ENCODE measurements at regions not wholly inside any gene's neighbourhood (a gene's known extent, or its start where the extent isn't known, plus 50 kb on each side); places are given as distances from the start of the nearest gene placed in this dataset.
"Not testable (repeated sequence)": the region's sequence is repeated elsewhere in the genome, so short reads cannot be mapped to it uniquely, and the experiment has no call there.

DNA sequence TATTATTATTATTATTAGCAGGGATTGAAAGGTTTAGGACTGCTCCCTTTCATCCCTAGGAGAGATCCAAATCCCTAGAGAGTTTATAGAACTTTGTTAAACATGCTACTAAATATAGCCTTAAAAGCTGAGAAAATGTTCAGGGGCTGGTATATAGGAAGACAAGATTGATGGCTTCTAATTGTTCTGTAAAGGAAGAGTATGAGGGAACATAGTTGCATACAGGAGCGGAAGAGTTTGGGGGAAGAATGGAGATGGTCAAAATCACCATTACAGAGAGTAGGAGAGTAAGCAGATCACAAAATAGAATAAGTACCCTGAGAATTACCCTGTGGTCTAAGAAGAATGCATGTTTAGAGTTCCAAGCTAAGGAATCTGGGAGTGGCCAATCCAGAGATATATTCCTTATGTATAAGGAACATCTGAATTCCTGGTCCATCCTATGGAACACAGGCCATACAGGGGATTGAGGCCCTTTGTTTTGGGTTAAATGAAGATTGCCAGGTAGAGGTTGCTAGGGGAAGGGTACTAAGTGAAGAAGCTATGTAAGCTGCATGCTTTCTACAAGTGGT, 158.0 kb upstream of the APC start:
- Histone ChIP-seq H3K9me3 (no peaks in the 10 kb centered on the region), H3K27ac (no peak overlapping the region), H3K36me3 (no peaks in the 10 kb centered on the region), H3K4me3 (ENCODE audit: low read depth in 1 of 2, low read length in 1 of 2) (no peak overlapping the region), H3K27me3 (no peaks in the 10 kb centered on the region), H3K4me1 (ENCODE audit: control insufficient read depth in 1 of 2, insufficient read depth in 1 of 2, low read depth in 1 of 2, low read length in 1 of 2) (no peaks in the 10 kb centered on the region)
- TF ChIP-seq, protein P1, sequence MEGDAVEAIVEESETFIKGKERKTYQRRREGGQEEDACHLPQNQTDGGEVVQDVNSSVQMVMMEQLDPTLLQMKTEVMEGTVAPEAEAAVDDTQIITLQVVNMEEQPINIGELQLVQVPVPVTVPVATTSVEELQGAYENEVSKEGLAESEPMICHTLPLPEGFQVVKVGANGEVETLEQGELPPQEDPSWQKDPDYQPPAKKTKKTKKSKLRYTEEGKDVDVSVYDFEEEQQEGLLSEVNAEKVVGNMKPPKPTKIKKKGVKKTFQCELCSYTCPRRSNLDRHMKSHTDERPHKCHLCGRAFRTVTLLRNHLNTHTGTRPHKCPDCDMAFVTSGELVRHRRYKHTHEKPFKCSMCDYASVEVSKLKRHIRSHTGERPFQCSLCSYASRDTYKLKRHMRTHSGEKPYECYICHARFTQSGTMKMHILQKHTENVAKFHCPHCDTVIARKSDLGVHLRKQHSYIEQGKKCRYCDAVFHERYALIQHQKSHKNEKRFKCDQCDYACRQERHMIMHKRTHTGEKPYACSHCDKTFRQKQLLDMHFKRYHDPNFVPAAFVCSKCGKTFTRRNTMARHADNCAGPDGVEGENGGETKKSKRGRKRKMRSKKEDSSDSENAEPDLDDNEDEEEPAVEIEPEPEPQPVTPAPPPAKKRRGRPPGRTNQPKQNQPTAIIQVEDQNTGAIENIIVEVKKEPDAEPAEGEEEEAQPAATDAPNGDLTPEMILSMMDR (IDR thresholded peaks at IDR 0.05) = no peak

- H3K4me1 ChIP-seq (ENCODE audit: control insufficient read depth in 1 of 2, insufficient read depth in 1 of 2, low read depth in 1 of 2, low read length in 1 of 2) = no peaks in the 10 kb centered on the region
- no peaks in the 10 kb centered on the region for H3K9me3 ChIP-seq
- no peak overlapping the region for H3K4me3 ChIP-seq (ENCODE audit: low read depth in 1 of 2, low read length in 1 of 2)
- H3K27ac ChIP-seq = no peak overlapping the region
- TF ChIP-seq, protein P1 (IDR thresholded peaks at IDR 0.05) = no peak
- H3K36me3 ChIP-seq = no peaks in the 10 kb centered on the region
- H3K27me3 ChIP-seq = no peaks in the 10 kb centered on the region
Measured at GRCh38 chr5:112581811-112582320, 155.8 kb upstream of the APC start.

DNA sequence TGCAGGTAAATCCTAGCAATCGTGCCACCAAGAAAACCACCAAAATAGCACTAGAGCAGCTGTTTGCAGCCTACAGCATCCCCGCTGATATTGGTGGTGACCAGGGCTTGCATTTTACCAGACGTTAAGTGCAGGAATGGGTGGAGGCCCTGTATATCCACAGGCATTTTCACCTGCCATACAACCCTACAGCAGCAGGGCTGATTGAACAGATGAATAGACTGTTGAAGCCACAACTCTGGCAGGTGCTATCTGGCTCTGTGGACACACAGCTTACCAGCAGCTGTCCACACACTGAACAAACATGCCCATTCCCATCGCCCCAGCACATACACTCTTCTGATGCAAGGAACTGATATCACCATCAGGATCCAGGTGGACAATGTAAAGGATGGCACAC, 154.5 kb upstream of the APC start:
- Histone ChIP-seq H3K27me3 (no peaks in the 10 kb centered on the region), H3K27ac (no peak overlapping the region), H3K4me3 (ENCODE audit: low read depth in 1 of 2, low read length in 1 of 2) (no peak overlapping the region), H3K36me3 (no peaks in the 10 kb centered on the region), H3K9me3 (no peaks in the 10 kb centered on the region), H3K4me1 (ENCODE audit: control insufficient read depth in 1 of 2, insufficient read depth in 1 of 2, low read depth in 1 of 2, low read length in 1 of 2) (no peaks in the 10 kb centered on the region)
- TF ChIP-seq, protein P1 (IDR thresholded peaks at IDR 0.05) = no peak

DNA sequence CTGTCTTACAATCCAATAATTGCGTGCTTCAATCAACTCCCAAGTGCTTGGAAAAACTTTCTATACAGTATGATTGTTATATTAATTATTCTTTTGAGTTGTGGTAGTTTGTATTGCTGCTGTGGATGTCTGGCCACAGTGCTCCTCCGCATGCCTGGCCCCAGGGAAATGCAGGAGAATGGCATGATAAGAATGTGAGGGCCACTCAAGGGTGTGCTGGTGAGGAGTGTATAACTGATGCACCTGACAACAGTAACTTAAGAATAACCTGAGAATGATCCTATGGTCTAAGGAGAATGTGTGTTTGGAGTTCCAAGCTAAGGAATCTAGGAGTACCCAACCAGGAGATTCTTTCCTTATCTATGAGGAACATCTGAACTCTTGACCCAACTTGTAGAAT, 152.9 kb upstream of the APC start:
- H3K9me3 ChIP-seq = no peaks in the 10 kb centered on the region
- no peaks in the 10 kb centered on the region for H3K4me1 ChIP-seq (ENCODE audit: control insufficient read depth in 1 of 2, insufficient read depth in 1 of 2, low read depth in 1 of 2, low read length in 1 of 2)
- H3K27me3 ChIP-seq = no peaks in the 10 kb centered on the region
- no peak overlapping the region for H3K4me3 ChIP-seq (ENCODE audit: low read depth in 1 of 2, low read length in 1 of 2)
- no peaks in the 10 kb centered on the region for H3K36me3 ChIP-seq
- TF ChIP-seq, protein P1 (IDR thresholded peaks at IDR 0.05) = no peak
- H3K27ac ChIP-seq = no peak overlapping the region

DNA sequence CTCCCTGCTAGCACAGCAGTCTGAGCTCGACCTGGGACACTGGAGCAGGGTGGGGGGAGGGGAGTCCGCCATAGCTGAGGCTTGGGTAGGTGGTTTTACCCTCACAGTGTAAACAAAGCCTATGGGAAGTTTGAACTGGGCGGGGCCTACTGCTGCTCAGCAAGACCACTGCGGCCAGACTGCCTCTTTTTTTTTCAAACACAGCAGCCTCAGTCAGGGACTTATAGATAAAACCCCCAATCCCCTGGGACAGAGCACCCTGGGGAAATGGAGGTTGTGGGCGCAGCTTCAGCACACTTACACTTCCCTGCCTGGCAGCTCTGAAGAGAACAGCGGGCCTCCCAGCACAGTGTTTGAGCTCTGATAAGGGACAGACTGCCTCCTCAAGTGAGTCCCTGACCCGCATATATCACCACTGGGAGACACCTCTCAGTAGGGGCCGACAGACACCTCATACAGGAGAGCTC, 151.1 kb upstream of the APC start:
- Histone ChIP-seq H3K27me3 (no peaks in the 10 kb centered on the region), H3K9me3 (no peaks in the 10 kb centered on the region), H3K36me3 (no peaks in the 10 kb centered on the region), H3K4me3 (ENCODE audit: low read depth in 1 of 2, low read length in 1 of 2) (no peak overlapping the region), H3K27ac (no peak overlapping the region), H3K4me1 (ENCODE audit: control insufficient read depth in 1 of 2, insufficient read depth in 1 of 2, low read depth in 1 of 2, low read length in 1 of 2) (no peaks in the 10 kb centered on the region)
- TF ChIP-seq, protein P1 (IDR thresholded peaks at IDR 0.05) = no peak

GRCh38 chr5:112590858-112591257, 146.8 kb upstream of the APC start:
- H3K36me3 ChIP-seq; H3K9me3 ChIP-seq; H3K4me1 ChIP-seq (ENCODE audit: control insufficient read depth in 1 of 2, insufficient read depth in 1 of 2, low read depth in 1 of 2, low read length in 1 of 2); H3K27ac ChIP-seq; H3K4me3 ChIP-seq (ENCODE audit: low read depth in 1 of 2, low read length in 1 of 2): not testable (repeated sequence)
- H3K27me3 ChIP-seq = peaks cover 23% of the 10 kb centered on the region

Measured in neutrophil (primary cell).